Lower leg skin (tissue), 3 donors: ENCODE measurements at regions not wholly inside any gene's neighbourhood (a gene's known extent, or its start where the extent isn't known, plus 50 kb on each side); places are given as distances from the start of the nearest gene placed in this dataset.

ENCODE experiments used
- POLR2A ChIP-seq, 2 donors: fragments of 450-650 bp; IDR thresholded peaks; one replicate each; pipeline ENCODE4 v1.6.1; 2016 to 2017; ENCODE audit warnings: antibody characterized with exemption in 2 of 2, mild to moderate bottlenecking in 1 of 2, moderate library complexity in 1 of 2
- TF ChIP-seq, protein P1 (sequence below), 3 donors: fragments of 450-650 bp; IDR thresholded peaks; one replicate each; pipeline ENCODE4 v1.5.1; 2016; ENCODE audit warnings: antibody characterized with exemption in 3 of 3, mild to moderate bottlenecking in 3 of 3, moderate library complexity in 2 of 3

DNA sequence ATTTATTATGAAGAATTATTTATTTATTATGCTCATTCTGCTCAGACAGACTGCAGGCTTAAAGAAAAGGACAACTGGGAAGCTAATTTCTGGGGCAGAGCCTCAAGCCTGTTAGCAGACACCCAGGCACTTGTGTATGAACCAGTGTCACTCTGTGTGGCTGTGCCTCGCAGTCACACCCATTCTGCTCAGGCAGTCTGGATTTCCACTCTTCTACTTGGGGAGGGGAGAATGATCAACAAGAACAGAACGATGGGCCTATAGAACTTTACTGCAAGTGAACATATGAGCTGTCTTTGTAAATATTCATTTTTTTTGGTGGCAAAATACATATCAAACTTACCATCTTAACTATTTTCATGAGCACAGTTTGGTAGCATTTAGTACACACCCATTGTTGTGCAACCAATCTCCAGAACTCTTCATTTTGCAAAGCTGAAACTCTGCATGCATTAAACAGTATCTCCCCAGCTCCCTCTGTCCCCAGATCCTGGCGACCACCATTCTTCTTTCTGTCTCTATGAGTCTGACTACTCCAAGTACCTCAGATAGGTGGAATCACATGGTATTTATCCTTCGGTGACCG is 181.7 kb downstream of the NUFIP1 start:
- TF ChIP-seq, protein P1, sequence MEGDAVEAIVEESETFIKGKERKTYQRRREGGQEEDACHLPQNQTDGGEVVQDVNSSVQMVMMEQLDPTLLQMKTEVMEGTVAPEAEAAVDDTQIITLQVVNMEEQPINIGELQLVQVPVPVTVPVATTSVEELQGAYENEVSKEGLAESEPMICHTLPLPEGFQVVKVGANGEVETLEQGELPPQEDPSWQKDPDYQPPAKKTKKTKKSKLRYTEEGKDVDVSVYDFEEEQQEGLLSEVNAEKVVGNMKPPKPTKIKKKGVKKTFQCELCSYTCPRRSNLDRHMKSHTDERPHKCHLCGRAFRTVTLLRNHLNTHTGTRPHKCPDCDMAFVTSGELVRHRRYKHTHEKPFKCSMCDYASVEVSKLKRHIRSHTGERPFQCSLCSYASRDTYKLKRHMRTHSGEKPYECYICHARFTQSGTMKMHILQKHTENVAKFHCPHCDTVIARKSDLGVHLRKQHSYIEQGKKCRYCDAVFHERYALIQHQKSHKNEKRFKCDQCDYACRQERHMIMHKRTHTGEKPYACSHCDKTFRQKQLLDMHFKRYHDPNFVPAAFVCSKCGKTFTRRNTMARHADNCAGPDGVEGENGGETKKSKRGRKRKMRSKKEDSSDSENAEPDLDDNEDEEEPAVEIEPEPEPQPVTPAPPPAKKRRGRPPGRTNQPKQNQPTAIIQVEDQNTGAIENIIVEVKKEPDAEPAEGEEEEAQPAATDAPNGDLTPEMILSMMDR (IDR thresholded peaks at IDR 0.05): no peak
- no peak for TF ChIP-seq POLR2A (IDR thresholded peaks at IDR 0.05)
